HG02623 (cell line): ENCODE measurements at regions not wholly inside any gene's neighbourhood (a gene's known extent, or its start where the extent isn't known, plus 50 kb on each side); places are given as distances from the start of the nearest gene placed in this dataset.
"Not testable (repeated sequence)": the region's sequence is repeated elsewhere in the genome, so short reads cannot be mapped to it uniquely, and the experiment has no call there.

Source experiments
- ATAC-seq: cut with Tn5 transposase; IDR thresholded peaks from one replicate; pipeline ENCODE4 v1.9.1; 2021; ENCODE audit warnings: moderate library complexity; ENCODE audit not compliant: unreplicated experiment

- no peak for ATAC-seq
Measured at GRCh38 chrX:130467936-130468335, 66.1 kb downstream of the RBMX2 start.

GRCh38 chrX:130468395-130468923, 66.7 kb downstream of the RBMX2 start:
- ATAC-seq: no peak

- ATAC-seq: no peak
Measured at GRCh38 chrX:130482871-130483270, 81.1 kb downstream of the RBMX2 start.

DNA sequence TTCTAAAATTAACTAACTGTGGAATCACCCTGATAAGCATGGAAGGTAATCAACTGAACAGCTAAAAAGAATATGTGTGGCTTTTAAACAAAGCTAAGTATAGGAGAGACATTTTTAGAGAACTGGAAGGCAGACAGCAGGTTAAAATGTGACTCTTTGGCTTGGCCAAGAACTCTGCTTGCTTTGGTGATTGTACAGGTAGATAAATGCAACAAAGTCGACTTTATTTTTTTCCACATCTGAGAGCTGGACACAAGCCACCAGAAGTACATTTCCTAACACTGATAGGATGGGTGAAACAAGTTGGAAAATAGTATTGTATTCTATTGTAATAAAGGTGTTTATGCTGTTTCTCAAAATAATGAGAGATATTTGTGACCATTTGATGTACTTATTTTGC, 84.1 kb downstream of the RBMX2 start:
- ATAC-seq: no peak

DNA sequence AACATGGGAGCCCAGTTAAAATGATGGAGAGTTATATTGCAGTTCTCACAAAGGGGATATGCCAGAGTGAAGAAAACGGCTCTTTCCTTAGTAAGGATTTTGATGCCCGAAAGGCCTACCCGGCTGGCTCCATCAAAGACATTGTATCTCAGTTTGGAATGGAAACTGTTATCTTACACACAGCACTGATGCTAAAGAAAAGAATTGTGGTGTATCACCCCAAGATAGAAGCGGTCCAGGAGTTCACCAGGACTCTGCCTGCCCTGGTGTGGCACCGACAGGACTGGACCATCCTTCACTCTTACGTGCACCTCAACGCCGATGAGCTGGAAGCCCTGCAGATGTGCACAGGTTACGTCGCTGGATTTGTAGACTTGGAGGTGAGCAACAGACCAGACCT, 93.7 kb downstream of the RBMX2 start:
- not testable (repeated sequence) for ATAC-seq

DNA sequence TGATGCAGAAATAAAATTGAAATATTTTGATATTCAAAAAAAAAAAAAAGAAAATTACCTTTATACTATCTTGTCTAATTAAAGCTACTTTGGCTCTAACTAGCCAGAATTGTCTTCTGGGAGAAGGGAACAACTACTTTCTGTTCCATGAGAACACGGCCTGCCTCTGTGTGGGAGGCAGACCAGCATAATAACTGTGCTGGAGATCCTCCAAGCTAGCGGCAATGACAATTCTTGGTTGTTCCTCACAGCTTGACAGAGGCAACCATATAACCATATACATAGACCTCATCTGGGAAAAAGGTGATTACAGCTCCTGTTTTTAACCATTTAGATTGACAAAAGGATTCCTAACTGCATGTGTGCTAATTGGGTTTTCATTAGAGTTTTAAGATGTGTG, 95.7 kb downstream of the RBMX2 start:
- ATAC-seq: no peak

DNA sequence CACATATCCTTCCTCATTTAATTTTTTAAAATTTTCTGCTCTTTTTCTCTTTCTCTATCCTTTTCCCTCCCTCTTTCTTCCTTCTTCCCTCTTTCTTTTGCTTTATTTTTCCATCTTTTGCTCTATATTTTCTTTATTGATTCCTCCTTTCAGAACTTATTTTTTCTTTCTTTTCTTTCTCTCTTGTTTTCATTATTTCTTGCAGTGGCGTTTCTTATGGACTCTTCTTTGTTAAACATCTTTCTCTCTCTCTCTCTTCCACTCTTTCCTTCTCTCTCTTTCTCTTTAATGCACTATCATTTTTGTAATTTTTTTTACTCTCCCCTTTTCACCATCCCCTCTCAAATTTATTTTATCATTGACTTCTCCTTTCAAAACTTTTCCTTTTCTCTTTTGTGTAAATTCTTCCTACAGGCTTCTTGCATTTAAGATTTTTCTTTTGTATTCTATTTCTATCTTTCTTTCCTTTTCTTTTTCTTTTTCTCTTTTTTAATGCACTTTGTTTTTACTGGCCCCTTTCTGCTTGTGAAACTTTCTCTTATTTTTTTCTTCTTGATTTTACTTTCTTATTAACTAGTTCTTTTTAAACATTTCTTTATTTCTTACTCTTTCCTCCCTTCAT, 97.0 kb downstream of the RBMX2 start:
- ATAC-seq: no peak

DNA sequence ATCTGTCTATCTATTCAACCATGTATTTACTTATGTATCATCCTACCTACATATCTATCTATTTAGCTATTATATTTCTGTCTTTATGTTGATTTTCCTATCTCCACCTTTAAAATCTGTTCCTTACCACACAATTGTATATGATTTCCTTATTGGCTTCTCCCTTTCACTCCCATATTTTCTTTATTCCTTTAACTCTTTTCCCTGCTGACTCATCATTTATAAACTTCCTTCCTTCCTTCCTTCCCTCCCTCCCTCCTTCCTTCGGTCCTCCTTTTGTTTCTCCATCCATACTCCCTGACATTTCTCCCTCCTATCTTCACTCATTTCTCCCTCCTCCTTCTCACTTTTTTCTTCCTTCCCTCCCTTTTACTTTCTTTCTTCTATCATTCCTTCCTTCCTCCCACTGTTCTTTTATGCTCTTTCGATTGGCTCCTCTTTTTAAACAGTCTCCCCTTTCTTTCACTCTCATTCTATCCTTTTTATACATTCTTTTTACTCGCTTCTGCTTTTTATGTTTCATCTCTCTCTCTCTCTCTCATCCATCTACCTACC, 100.3 kb downstream of the RBMX2 start:
- no peak for ATAC-seq

DNA sequence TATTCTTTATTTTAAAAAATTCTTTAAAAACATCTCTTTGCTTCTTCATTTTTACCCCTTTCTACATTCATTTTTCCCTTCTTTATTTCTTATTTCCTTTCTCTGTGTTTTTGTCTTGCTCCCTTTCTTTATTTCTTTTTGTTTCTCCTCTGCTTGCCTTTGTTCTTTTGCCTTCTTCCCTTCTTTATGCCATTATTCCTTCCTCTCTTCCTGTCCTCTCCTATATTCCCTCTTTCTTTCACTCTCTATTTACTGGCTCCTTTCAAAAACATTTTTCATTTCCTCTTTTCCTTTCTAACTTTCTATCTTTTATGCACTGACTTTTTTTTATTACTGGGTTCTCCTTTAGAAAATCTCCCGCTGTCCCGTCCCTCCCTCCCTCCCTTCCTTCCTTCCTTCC, 102.2 kb downstream of the RBMX2 start:
- ATAC-seq: no peak

DNA sequence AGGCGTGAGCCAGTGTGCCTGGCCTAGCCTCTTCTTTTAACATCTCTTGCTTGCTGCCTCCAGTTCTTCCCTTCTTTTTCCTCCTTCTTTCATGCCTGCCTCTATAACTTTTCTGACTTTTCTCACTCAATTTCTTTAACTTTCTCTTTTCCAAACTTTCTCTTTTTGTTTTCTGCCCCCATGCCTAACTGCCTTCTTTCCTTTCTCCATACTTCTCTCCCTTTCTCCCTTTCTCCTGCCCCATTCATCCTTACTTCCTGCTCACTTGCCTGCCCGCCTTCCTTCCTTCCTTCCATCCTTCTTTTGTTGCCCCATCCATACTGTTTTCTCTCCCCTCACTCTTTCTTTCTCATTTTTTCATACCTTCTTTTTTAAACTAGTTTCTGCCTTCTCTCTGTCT, 105.2 kb downstream of the RBMX2 start:
- no peak for ATAC-seq

- ATAC-seq: not testable (repeated sequence)
Measured at GRCh38 chrX:130512534-130512933, 110.7 kb downstream of the RBMX2 start.

- no peak for ATAC-seq
Measured at GRCh38 chrX:130516123-130516522, 114.3 kb downstream of the RBMX2 start.

GRCh38 chrX:130523460-130524394, 121.9 kb downstream of the RBMX2 start:
- no peak for ATAC-seq

- no peak for ATAC-seq
Measured at GRCh38 chrX:130524476-130525194, 122.8 kb downstream of the RBMX2 start.

DNA sequence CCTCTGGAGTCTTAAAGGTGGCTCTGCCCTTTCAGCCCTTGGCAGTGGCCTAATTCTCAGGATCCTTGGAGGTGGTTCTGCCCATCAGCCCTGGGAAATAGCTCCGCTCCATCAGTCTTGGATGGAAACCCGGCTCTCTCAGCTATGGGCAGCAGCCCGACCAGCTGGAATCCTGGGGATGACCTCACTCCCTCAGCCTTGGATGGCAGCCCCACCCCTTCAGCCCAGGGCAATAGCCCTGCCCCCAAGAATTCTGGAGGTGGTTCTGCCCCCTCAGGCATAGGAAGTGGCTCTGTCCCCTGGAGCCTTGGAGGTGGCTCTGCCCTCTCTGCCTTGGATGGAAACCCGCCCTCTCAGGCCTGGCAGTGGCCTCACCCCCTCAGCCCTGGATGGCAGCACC, 127.7 kb downstream of the RBMX2 start:
- no peak for ATAC-seq

GRCh38 chrX:130531066-130531465, 129.3 kb downstream of the RBMX2 start:
- no peak for ATAC-seq

DNA sequence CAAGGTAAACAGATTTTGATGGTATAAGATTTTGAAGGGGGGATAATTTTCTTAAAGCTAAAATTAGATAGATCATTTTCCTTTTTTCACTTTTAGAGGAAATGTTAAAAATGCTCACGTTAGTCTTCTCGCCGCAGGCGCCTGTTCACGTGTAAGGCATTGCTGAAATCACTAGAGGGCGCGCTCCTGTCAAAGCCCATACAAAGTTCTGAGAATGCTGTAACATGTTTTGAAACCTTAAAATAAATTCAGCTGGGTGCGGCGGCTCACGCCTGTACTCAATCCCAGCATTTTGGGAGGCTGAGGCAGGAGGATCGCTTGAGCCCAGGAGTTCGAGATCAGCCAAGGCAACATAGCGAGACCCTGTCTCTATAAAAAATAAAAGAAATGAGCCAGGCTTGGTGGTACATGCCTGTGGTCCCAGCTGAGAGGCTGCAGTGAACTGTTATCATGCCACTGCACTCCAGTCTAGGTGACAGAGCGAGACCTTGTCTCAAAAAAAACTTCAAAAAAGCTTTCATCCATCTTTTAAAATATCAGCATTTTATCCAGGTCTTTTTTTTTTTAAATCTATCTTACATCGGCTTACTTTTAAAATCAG, 138.0 kb downstream of the RBMX2 start:
- no peak for ATAC-seq

- no peak for ATAC-seq
Measured at GRCh38 chrX:130543603-130544325, 142.0 kb downstream of the RBMX2 start.

- ATAC-seq: no peak
Measured at GRCh38 chrX:130545796-130546195, 144.0 kb downstream of the RBMX2 start.

DNA sequence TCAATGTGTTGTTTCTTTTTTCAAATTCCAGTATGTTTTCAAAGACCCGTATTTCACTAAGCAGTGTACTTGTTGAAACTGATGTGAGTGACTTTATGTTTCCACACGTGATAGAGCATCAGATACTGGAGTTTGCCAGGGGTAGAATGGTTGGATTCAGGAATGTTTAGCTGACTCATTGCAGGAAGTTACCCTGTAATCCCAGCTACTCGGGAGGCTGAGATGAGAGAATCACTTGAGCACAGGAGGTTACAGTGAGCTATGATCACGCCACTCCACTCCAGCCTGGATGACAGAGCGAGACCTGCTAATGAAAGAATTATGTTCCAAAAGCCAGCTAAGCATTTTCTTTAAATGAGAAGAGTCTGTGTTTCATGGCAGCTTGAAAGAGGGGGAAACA, 147.6 kb downstream of the RBMX2 start:
- not testable (repeated sequence) for ATAC-seq
